ENCODE measurements at regions not wholly inside any gene's neighbourhood (a gene's known extent, or its start where the extent isn't known, plus 50 kb on each side); places are given as distances from the start of the nearest gene placed in this dataset.

- intact Hi-C loops (cut with micrococcal nuclease) (loop anchor here (10.0 kb wide), 1 partner anchor 146 kb away; no protein-coding TSS in a partner anchor), in situ Hi-C loops (cut with MboI) (no loop called here)
- Histone ChIP-seq H3K4me1 (replicated peaks in 1 of 2; ENCODE audit: control insufficient read depth in 2 of 2, insufficient read depth in 2 of 2, low read length in 2 of 2) (peaks cover 0 to 4% of the 10 kb centered on the region in 2 experiments; a peak in 1 of 5 replicates), H4K20me1 (replicated peaks; ENCODE audit: control insufficient read depth, insufficient read depth, low read length) (no peaks in the 10 kb centered on the region), H2AFZ (ENCODE audit: low read depth, low read length) (no peak overlapping the region), H3K36me3 (ENCODE audit: control insufficient read depth, insufficient read depth, low read length) (no peaks in the 10 kb centered on the region), H3K79me2 (ENCODE audit: control insufficient read depth, insufficient read depth, low read length) (no peaks in the 10 kb centered on the region), H3K27ac (ENCODE audit: extremely low read depth, low read depth, low read length) (no peak overlapping the region), H3K4me3 (no peak overlapping the region), H3K27me3 (ENCODE audit: control insufficient read depth in 2 of 2, insufficient read depth in 2 of 2, low read length in 2 of 2) (peaks cover 4 to 23% of the 10 kb centered on the region in 2 experiments; a peak in 3 of 5 replicates), H3K9me3 (replicated peaks; ENCODE audit: control insufficient read depth, insufficient read depth, low read depth, low read length) (no peaks in the 10 kb centered on the region), H3K4me2 (ENCODE audit: insufficient read depth, low read length) (no peak overlapping the region), H3K9me1 (ENCODE audit: control insufficient read depth, insufficient read depth, low read length) (no peaks in the 10 kb centered on the region), H3K9ac (ENCODE audit: insufficient read depth in 1 of 2, low read depth in 2 of 2, low read length in 2 of 2) (no peak overlapping the region)
- no TSS peak for BruUV-seq (replicated peaks)
- 0% methylated on average over 11 of the region's 11 CpGs for WGBS (ENCODE audit: insufficient coverage, low coverage, missing lambda C conversion rate)
- POLR2A ChIA-PET: no interaction called here
- CTCF ChIA-PET (ENCODE audit: low intra/inter-chr PET ratio): no interaction called here
- DNase-seq (ENCODE audit: extremely low read depth in 1 of 4, low spot score in 3 of 4) (no peak), FAIRE-seq (no peak), ATAC-seq (no peak)
- TF ChIP-seq USF1 (CRISPR knock-in tag; IDR thresholded peaks at IDR 0.05): no peak
- no peak for TF ChIP-seq SAFB2 (IDR thresholded peaks at IDR 0.05; ENCODE audit: borderline replicate concordance, low read depth, low read length, severe bottlenecking)
- no peak for TF ChIP-seq NONO (IDR thresholded peaks at IDR 0.05; ENCODE audit: low read depth in 2 of 2, low read length in 1 of 2)
- TF ChIP-seq ELF1 (tag; IDR thresholded peaks at IDR 0.05): no peak
- TF ChIP-seq NFRKB (IDR thresholded peaks at IDR 0.05; ENCODE audit: low read depth): no peak
- no peak for TF ChIP-seq SETDB1 (IDR thresholded peaks at IDR 0.05; ENCODE audit: low read length)
- no peak for TF ChIP-seq HNRNPUL1 (IDR thresholded peaks at IDR 0.05; ENCODE audit: low read length)
- TF ChIP-seq TCF7L2 (IDR thresholded peaks at IDR 0.05; ENCODE audit: low read depth, low read length): no peak
- TF ChIP-seq U2AF1 (optimal IDR thresholded peaks at IDR 0.05; ENCODE audit: low read depth, low read length): no peak
- TF ChIP-seq BCL6 (CRISPR knock-in tag; IDR thresholded peaks at IDR 0.05): no peak
- no peak for TF ChIP-seq MAFK (IDR thresholded peaks at IDR 0.05; ENCODE audit: low read length)
- no peak for TF ChIP-seq SREBF1 (IDR thresholded peaks at IDR 0.05; ENCODE audit: borderline replicate concordance, low read depth, low read length)
- TF ChIP-seq TRIM24 (IDR thresholded peaks at IDR 0.05): no peak
- TF ChIP-seq, protein P1, sequence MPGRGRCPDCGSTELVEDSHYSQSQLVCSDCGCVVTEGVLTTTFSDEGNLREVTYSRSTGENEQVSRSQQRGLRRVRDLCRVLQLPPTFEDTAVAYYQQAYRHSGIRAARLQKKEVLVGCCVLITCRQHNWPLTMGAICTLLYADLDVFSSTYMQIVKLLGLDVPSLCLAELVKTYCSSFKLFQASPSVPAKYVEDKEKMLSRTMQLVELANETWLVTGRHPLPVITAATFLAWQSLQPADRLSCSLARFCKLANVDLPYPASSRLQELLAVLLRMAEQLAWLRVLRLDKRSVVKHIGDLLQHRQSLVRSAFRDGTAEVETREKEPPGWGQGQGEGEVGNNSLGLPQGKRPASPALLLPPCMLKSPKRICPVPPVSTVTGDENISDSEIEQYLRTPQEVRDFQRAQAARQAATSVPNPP (IDR thresholded peaks at IDR 0.05; ENCODE audit: borderline replicate concordance, insufficient read depth, insufficient read length): no peak
- TF ChIP-seq TAF7 (tag; IDR thresholded peaks at IDR 0.05): no peak
- no peak for TF ChIP-seq FOXA1 (IDR thresholded peaks at IDR 0.05; ENCODE audit: borderline replicate concordance)
- no peak for TF ChIP-seq CHAMP1 (IDR thresholded peaks at IDR 0.05)
- TF ChIP-seq COPS2 (conservative IDR thresholded peaks at IDR 0.05): no peak
These were observed 297.7 kb downstream of the OMA1 start for GRCh38 chr1:58248791-58249190.

Measured in K562 (cell line).